IMR-90 (cell line): ENCODE measurements at regions not wholly inside any gene's neighbourhood (a gene's known extent, or its start where the extent isn't known, plus 50 kb on each side); places are given as distances from the start of the nearest gene placed in this dataset.

Experiments used
- ATAC-seq: fragments of 200-7000 bp; cut with Tn5 transposase; 2 replicates; pipeline ENCODE4 v1.9.1; 2020; ENCODE audit warnings: low read depth, mild to moderate bottlenecking, moderate library complexity
- BruUV-seq: library from RNA; stranded (reverse); fragments of 400-500 nt; replicated peaks from 2 replicates; lab custom pipeline; 2021; lab: Mats Ljungman, UMichigan
- CTCF ChIA-PET: fragments of 300-600 bp; formaldehyde crosslinking; extraction: SDS; loops from one replicate; lab custom pipeline; 2021; ENCODE audit warnings: antibody characterized with exemption; lab: Yijun Ruan, JAX
- POLR2A ChIA-PET: fragments of 300-600 bp; sonication (Branson Sonifier 250); formaldehyde crosslinking; loops from one replicate; lab custom pipeline; 2022; ENCODE audit warnings: antibody characterized with exemption; ENCODE audit not compliant: unreplicated experiment; lab: Charles Lee
- DNase-seq: peaks from one replicate; pipeline ENCODE4 v3.0.0; 2013
- H2AFZ ChIP-seq: replicated peaks from 2 replicates; pipeline ENCODE3; 2013; ENCODE audit warnings: low read length, mild to moderate bottlenecking; ENCODE audit not compliant: poor library complexity
- H2AK5ac ChIP-seq: 2 replicates; pipeline ENCODE4 v1.6.1; 2013; ENCODE audit warnings: low read depth, low read length, inconsistent platforms
- H2AK9ac ChIP-seq: replicated peaks from 2 replicates; pipeline ENCODE3; 2013; ENCODE audit warnings: mild to moderate bottlenecking, low read depth, low read length, moderate library complexity; ENCODE audit not compliant: poor library complexity
- H2BK120ac ChIP-seq: 2 replicates; pipeline ENCODE4 v1.6.1; 2013; ENCODE audit warnings: low read depth, low read length, inconsistent platforms
- H2BK15ac ChIP-seq: 3 replicates; pipeline ENCODE4 v1.6.1; 2013; ENCODE audit warnings: low read depth, low read length, inconsistent platforms
- H2BK20ac ChIP-seq: 2 replicates; pipeline ENCODE4 v1.6.1; 2013; ENCODE audit warnings: low read depth, mild to moderate bottlenecking, inconsistent platforms, low read length, moderate library complexity
- H2BK5ac ChIP-seq: 2 replicates; pipeline ENCODE4 v1.6.1; 2013; ENCODE audit warnings: mild to moderate bottlenecking, low read depth, low read length, inconsistent platforms; ENCODE audit not compliant: poor library complexity, severe bottlenecking
- H3K14ac ChIP-seq: replicated peaks from 2 replicates; pipeline ENCODE4 v1.6.1; 2013; ENCODE audit warnings: low read depth, low read length, inconsistent platforms
- H3K18ac ChIP-seq: 2 replicates; pipeline ENCODE4 v1.6.1; 2013; ENCODE audit warnings: low read depth, low read length, control low read depth
- H3K23ac ChIP-seq: 2 replicates; pipeline ENCODE4 v1.6.1; 2013; ENCODE audit warnings: low read depth, low read length, inconsistent platforms
- H3K27ac ChIP-seq: 2 replicates; pipeline ENCODE4 v1.5.1; 2013; ENCODE audit warnings: mild to moderate bottlenecking, control low read depth, low read length; ENCODE audit not compliant: insufficient read depth
- H3K27me3 ChIP-seq: 2 replicates; pipeline ENCODE4 v1.6.1; 2013; ENCODE audit warnings: low read length; ENCODE audit not compliant: control insufficient read depth, insufficient read depth
- H3K36me3 ChIP-seq: 2 replicates; pipeline ENCODE4 v1.6.1; 2013; ENCODE audit warnings: low read length, mixed read lengths; ENCODE audit not compliant: control insufficient read depth, insufficient read depth
- H3K4ac ChIP-seq: 2 replicates; pipeline ENCODE4 v1.6.1; 2013; ENCODE audit warnings: low read depth, low read length, inconsistent platforms
- H3K4me1 ChIP-seq: 2 replicates; pipeline ENCODE4 v1.6.1; 2013; ENCODE audit warnings: low read length, mixed read lengths; ENCODE audit not compliant: control insufficient read depth, insufficient read depth
- H3K4me2 ChIP-seq: 2 replicates; pipeline ENCODE4 v1.6.1; 2013; ENCODE audit warnings: low read depth, mild to moderate bottlenecking, control low read depth, low read length, moderate library complexity
- H3K4me3 ChIP-seq: 2 replicates; pipeline ENCODE4 v1.5.1; 2013; ENCODE audit warnings: low read depth, mild to moderate bottlenecking, control low read depth, low read length, moderate library complexity; ENCODE audit not compliant: insufficient read depth
- H3K56ac ChIP-seq: 2 replicates; pipeline ENCODE4 v1.6.1; 2013; ENCODE audit warnings: low read length, inconsistent platforms; ENCODE audit not compliant: insufficient read depth; ENCODE audit errors: extremely low read depth
- H3K79me1 ChIP-seq, 2 experiments: 2 replicates each; pipeline ENCODE4 v1.6.1; 2013; ENCODE audit warnings: low read length in 2 of 2, inconsistent platforms in 1 of 2, low read depth in 1 of 2
- H3K9ac ChIP-seq: 2 replicates; pipeline ENCODE4 v1.6.1; 2013; ENCODE audit warnings: low read depth, low read length, control low read depth
- H3K9me1 ChIP-seq: 2 replicates; pipeline ENCODE4 v1.6.1; 2013; ENCODE audit warnings: low read length, inconsistent platforms; ENCODE audit not compliant: insufficient read depth
- H3K9me3 ChIP-seq: 2 replicates; pipeline ENCODE4 v1.6.1; 2013; ENCODE audit warnings: low read length; ENCODE audit not compliant: control insufficient read depth, insufficient read depth
- H4K20me1 ChIP-seq: 2 replicates; pipeline ENCODE4 v1.6.1; 2013; ENCODE audit warnings: low read length, inconsistent platforms; ENCODE audit not compliant: insufficient read depth
- H4K5ac ChIP-seq: 2 replicates; pipeline ENCODE4 v1.6.1; 2013; ENCODE audit warnings: mild to moderate bottlenecking, low read depth, low read length, control low read depth
- H4K8ac ChIP-seq, 2 experiments: 2 replicates each; pipeline ENCODE4 v1.6.1; 2013; ENCODE audit warnings: low read depth in 2 of 2, low read length in 2 of 2, control low read depth in 1 of 2, inconsistent platforms in 1 of 2
- H4K91ac ChIP-seq: 2 replicates; pipeline ENCODE4 v1.6.1; 2013; ENCODE audit warnings: low read depth, low read length, inconsistent platforms; ENCODE audit not compliant: insufficient read depth
- CEBPB ChIP-seq: IDR thresholded peaks from 2 replicates; pipeline ENCODE4 v1.6.1; 2012; ENCODE audit warnings: low read depth, low read length, improper control_type of control experiment
- FOS ChIP-seq: fragments of 150-350 bp; IDR thresholded peaks from 2 replicates; pipeline ENCODE4 v1.6.1; 2016; ENCODE audit warnings: low read depth, low read length
- MAFK ChIP-seq: IDR thresholded peaks from 2 replicates; pipeline ENCODE4 v1.6.1; 2012; ENCODE audit warnings: low read depth, low read length, improper control_type of control experiment
- WGBS, 2 experiments: methylation state at CpG; one replicate each; pipeline versions ENCODE4 v1.1.5 to v1.1.7; 2013; ENCODE audit warnings: missing lambda C conversion rate in 2 of 2; ENCODE audit not compliant: insufficient read length in 1 of 2; ENCODE audit errors: extremely low coverage in 2 of 2; 5-methylcytosine and 5-hydroxymethylcytosine counted together
- dilution Hi-C: fragments of 300-500 bp; cut with HindIII; formaldehyde crosslinking; loops from one replicate; pipeline ENCODE4 v1.14.3; 2018; ENCODE audit warnings: low sequenced_read_pairs; ENCODE audit not compliant: unreplicated experiment
- in situ Hi-C: fragments of 300-500 bp; cut with MboI; formaldehyde crosslinking; loops from 3 replicates; pipeline ENCODE4 v1.14.3; 2019; ENCODE audit warnings: low sequenced_read_pairs, inconsistent platforms, mixed read lengths
- intact Hi-C: fragments of 100-400 bp; cut with micrococcal nuclease; formaldehyde crosslinking; loops from 2 replicates; pipeline ENCODE4 v1.10.0; 2022

DNA sequence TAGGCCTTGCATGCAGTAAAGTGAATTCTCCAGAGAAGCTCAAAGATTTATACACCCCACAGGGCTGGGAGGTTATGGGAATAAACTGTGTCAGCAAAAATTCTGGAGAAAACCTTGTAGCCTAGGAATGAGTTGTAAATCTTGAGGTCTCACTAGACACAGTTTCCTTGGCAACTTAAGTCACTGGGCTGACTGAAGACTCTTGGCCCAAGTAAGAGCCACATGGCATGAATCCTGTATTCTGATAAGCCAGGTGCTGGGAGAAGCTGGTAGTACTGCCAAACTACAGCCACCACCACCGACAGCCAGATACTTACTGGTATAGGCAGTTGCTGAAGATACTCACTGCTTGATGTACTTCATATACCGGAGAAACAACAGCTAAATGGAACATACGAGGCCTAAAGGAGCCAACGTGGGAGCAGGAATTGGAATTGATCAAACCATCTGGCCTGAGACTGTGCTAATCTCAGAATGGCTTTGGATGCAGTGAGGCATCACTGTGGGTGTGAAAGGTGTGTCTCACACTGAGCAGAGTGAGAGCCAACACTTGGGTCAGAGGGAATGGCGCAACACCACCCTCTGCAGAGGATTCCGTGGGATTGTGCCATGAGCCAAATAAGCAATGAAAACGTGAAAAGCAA is 102.8 kb upstream of the TMCC3 start:
- Histone ChIP-seq H4K91ac (no peak overlapping the region), H2AK5ac (no peak overlapping the region), H3K27me3 (peaks cover 23% of the 10 kb centered on the region), H2AFZ (no peak overlapping the region), H3K9me1 (no peaks in the 10 kb centered on the region), H4K20me1 (no peaks in the 10 kb centered on the region), H2BK120ac (no peak overlapping the region), H3K79me1 (no peaks in the 10 kb centered on the region), H2BK15ac (no peak overlapping the region), H3K56ac (no peak overlapping the region), H3K36me3 (no peaks in the 10 kb centered on the region), H3K14ac (no peak overlapping the region), H2AK9ac (no peak overlapping the region), H3K4ac (no peak overlapping the region), H3K18ac (no peak overlapping the region), H3K4me2 (no peak overlapping the region), H4K5ac (no peak overlapping the region), H3K9ac (no peak overlapping the region), H3K23ac (no peak overlapping the region), H3K9me3 (no peaks in the 10 kb centered on the region), H2BK5ac (no peak overlapping the region), H4K8ac (no peak overlapping the region), H3K4me1 (no peaks in the 10 kb centered on the region), H3K4me3 (no peak overlapping the region), H2BK20ac (no peak overlapping the region), H3K27ac (no peak overlapping the region)
- intact Hi-C loops, result no loop called here
- DNase-seq (no peak), ATAC-seq (no peak)
- dilution Hi-C loops, result no loop called here
- 63% methylated on average over 4 of the region's 7 CpGs; no CpG with 5 or more reads in 1 of the 2 experiments for WGBS, 2 experiments
- in situ Hi-C loops, result loop anchor here (25.0 kb wide), 1 partner anchor 616 kb away; the partner anchor contains the start of gene PLXNC1
- TF ChIP-seq MAFK (peak; percentile 75), FOS (no peak), CEBPB (peak; percentile 15; the same call in 1 of the 2 replicates)
- CTCF ChIA-PET, result no interaction called here
- BruUV-seq, result no TSS peak
- POLR2A ChIA-PET, result no interaction called here
